H1 (cell line): ENCODE measurements at regions not wholly inside any gene's neighbourhood (a gene's known extent, or its start where the extent isn't known, plus 50 kb on each side); places are given as distances from the start of the nearest gene placed in this dataset.

Experiments
- CTCF ChIA-PET: fragments of 300-600 bp; sonication (Branson Sonifier 250); formaldehyde crosslinking; loops from one replicate; lab custom pipeline; 2021; ENCODE audit not compliant: partially characterized antibody; lab: Charles Lee
- POLR2A ChIA-PET: fragments of 300-600 bp; sonication (Branson Sonifier 250); formaldehyde crosslinking; loops from one replicate; lab custom pipeline; 2021; ENCODE audit warnings: inconsistent platforms; ENCODE audit not compliant: partially characterized antibody; lab: Charles Lee
- DNase-seq, 2 experiments: peaks; one replicate each; pipeline versions ENCODE4 v3.0.0 to v3.0.0-alpha.2; 2010 to 2022; ENCODE audit warnings: low spot score in 2 of 2, low read depth in 1 of 2, mixed read lengths in 1 of 2
- FAIRE-seq: peaks from 2 replicates; lab custom pipeline; 2011; peaks lifted over from hg19 to GRCh38; lab: Jason Lieb, UNC
- H2AFZ ChIP-seq: 2 replicates; pipeline ENCODE4 v1.8.1; 2012; ENCODE audit warnings: low read length, inconsistent platforms
- H2AK5ac ChIP-seq: 2 replicates; pipeline ENCODE4 v1.6.1; 2013; ENCODE audit warnings: low read depth, low read length
- H2BK120ac ChIP-seq: replicated peaks from 2 replicates; pipeline ENCODE3; 2013; ENCODE audit warnings: low read depth, low read length, inconsistent platforms
- H2BK12ac ChIP-seq: 2 replicates; pipeline ENCODE4 v1.6.1; 2013; ENCODE audit warnings: low read depth, low read length
- H2BK15ac ChIP-seq: 2 replicates; pipeline ENCODE4 v1.6.1; 2013; ENCODE audit warnings: low read length
- H2BK20ac ChIP-seq: 2 replicates; pipeline ENCODE4 v1.6.1; 2013; ENCODE audit warnings: low read length
- H2BK5ac ChIP-seq: 2 replicates; pipeline ENCODE4 v1.6.1; 2013; ENCODE audit warnings: low read depth, low read length
- H3K14ac ChIP-seq: 2 replicates; pipeline ENCODE4 v1.6.1; 2013; ENCODE audit warnings: inconsistent platforms; ENCODE audit not compliant: insufficient read length
- H3K18ac ChIP-seq: 2 replicates; pipeline ENCODE4 v1.6.1; 2013; ENCODE audit warnings: low read length; ENCODE audit errors: extremely low read depth
- H3K23ac ChIP-seq: 2 replicates; pipeline ENCODE4 v1.6.1; 2013; ENCODE audit warnings: inconsistent platforms; ENCODE audit not compliant: insufficient read length
- H3K23me2 ChIP-seq: 2 replicates; pipeline ENCODE4 v1.6.1; 2013; ENCODE audit warnings: low read depth, low read length
- H3K27ac ChIP-seq: 2 replicates; pipeline ENCODE4 v1.6.1; 2011; ENCODE audit warnings: low read depth, low read length, inconsistent platforms
- H3K27me3 ChIP-seq, 4 experiments: replicated peaks in 1 of 4; 1 replicate in 1 of 4; 2 replicates in 3 of 4; pipeline versions ENCODE4 v1.6.1 to v1.8.1; 2011 to 2013; ENCODE audit warnings: low read length in 3 of 4, mild to moderate bottlenecking in 3 of 4, inconsistent platforms in 2 of 4, mixed read lengths in 2 of 4, moderate library complexity in 1 of 4; ENCODE audit not compliant: control insufficient read depth in 3 of 4, insufficient read depth in 3 of 4; ENCODE audit errors: extremely low read depth in 1 of 4
- H3K36me3 ChIP-seq, 4 experiments: 2 replicates each; pipeline versions ENCODE4 v1.6.1 to v1.8.1; 2011 to 2013; ENCODE audit warnings: mild to moderate bottlenecking in 4 of 4, low read length in 3 of 4, moderate library complexity in 2 of 4, control low read depth in 1 of 4, inconsistent platforms in 1 of 4; ENCODE audit not compliant: insufficient read depth in 4 of 4, control insufficient read depth in 2 of 4
- H3K4ac ChIP-seq: replicated peaks from 2 replicates; pipeline ENCODE3; 2013; ENCODE audit warnings: low read length, low read depth, mixed read lengths, inconsistent platforms; ENCODE audit not compliant: insufficient read length
- H3K4me1 ChIP-seq, 4 experiments: replicated peaks in 1 of 4; 1 replicate in 1 of 4; 2 replicates in 3 of 4; pipeline versions ENCODE4 v1.6.1 to v1.8.1; 2011 to 2013; ENCODE audit warnings: low read length in 3 of 4, inconsistent platforms in 2 of 4, mixed read lengths in 1 of 4; ENCODE audit not compliant: insufficient read depth in 4 of 4, control insufficient read depth in 3 of 4
- H3K4me2 ChIP-seq, 2 experiments: 2 replicates each; pipeline versions ENCODE4 v1.6.1 to v1.8.1; 2011 to 2013; ENCODE audit warnings: low read depth in 2 of 2, low read length in 2 of 2, control low read depth in 1 of 2, inconsistent platforms in 1 of 2, mild to moderate bottlenecking in 1 of 2; ENCODE audit not compliant: insufficient read depth in 1 of 2
- H3K4me3 ChIP-seq, 4 experiments: fragments of 200-600, 300-600 bp in 1 of 4; sonication (generic), shearing (Covaris generic), sonication (Bioruptor Twin) in 1 of 4; 2 replicates each; pipeline versions ENCODE4 v1.5.1 to v1.8.1; 2011 to 2016; ENCODE audit warnings: low read length in 4 of 4, low read depth in 3 of 4, control low read depth in 2 of 4, inconsistent platforms in 2 of 4, mild to moderate bottlenecking in 2 of 4, mixed read lengths in 1 of 4, moderate library complexity in 1 of 4; ENCODE audit not compliant: insufficient read depth in 2 of 4; ENCODE audit errors: extremely low read depth in 1 of 4
- H3K56ac ChIP-seq: replicated peaks from 2 replicates; pipeline ENCODE3; 2013; ENCODE audit warnings: low read depth, mild to moderate bottlenecking, mixed read lengths, low read length, inconsistent platforms; ENCODE audit not compliant: insufficient read length
- H3K79me1 ChIP-seq: 2 replicates; pipeline ENCODE4 v1.6.1; 2013; ENCODE audit warnings: low read depth, low read length, control low read depth
- H3K79me2 ChIP-seq, 2 experiments: 2 replicates each; pipeline versions ENCODE4 v1.6.1 to v1.8.1; 2012 to 2013; ENCODE audit warnings: low read length in 2 of 2, mild to moderate bottlenecking in 2 of 2, inconsistent platforms in 1 of 2; ENCODE audit not compliant: insufficient read depth in 2 of 2, control insufficient read depth in 1 of 2
- H3K9ac ChIP-seq, 4 experiments: replicated peaks in 1 of 4; 1 replicate in 1 of 4; 2 replicates in 3 of 4; pipeline versions ENCODE4 v1.6.1 to v1.8.1; 2011 to 2013; ENCODE audit warnings: low read depth in 3 of 4, low read length in 3 of 4, control low read depth in 2 of 4, mild to moderate bottlenecking in 2 of 4, moderate library complexity in 2 of 4, inconsistent platforms in 1 of 4; ENCODE audit errors: extremely low read depth in 1 of 4
- H3K9me3 ChIP-seq, 2 experiments: 2 replicates each; pipeline versions ENCODE4 v1.6.1 to v1.8.1; 2012 to 2013; ENCODE audit warnings: mild to moderate bottlenecking in 2 of 2, moderate library complexity in 2 of 2, control low read depth in 1 of 2, inconsistent platforms in 1 of 2, low read depth in 1 of 2, low read length in 1 of 2, mixed read lengths in 1 of 2; ENCODE audit not compliant: insufficient read depth in 2 of 2
- H4K20me1 ChIP-seq, 2 experiments: replicated peaks in 1 of 2; 2 replicates each; pipeline versions ENCODE3 to v1.8.1; 2011 to 2013; ENCODE audit warnings: inconsistent platforms in 2 of 2, low read length in 2 of 2, mild to moderate bottlenecking in 1 of 2; ENCODE audit not compliant: insufficient read depth in 2 of 2, control insufficient read depth in 1 of 2
- H4K5ac ChIP-seq: 2 replicates; pipeline ENCODE4 v1.6.1; 2013; ENCODE audit warnings: low read length, low read depth, mixed read lengths, inconsistent platforms; ENCODE audit not compliant: insufficient read length
- H4K8ac ChIP-seq: 2 replicates; pipeline ENCODE4 v1.8.0; 2013; ENCODE audit warnings: mild to moderate bottlenecking, moderate library complexity, low read length, inconsistent platforms; ENCODE audit not compliant: insufficient read depth; ENCODE audit errors: extremely low read depth
- H4K91ac ChIP-seq: replicated peaks from 2 replicates; pipeline ENCODE3; 2013; ENCODE audit warnings: low read length, mixed read lengths, inconsistent platforms; ENCODE audit not compliant: insufficient read length
- ATF3 ChIP-seq: IDR thresholded peaks from 2 replicates; pipeline ENCODE4 v1.6.1; 2011; ENCODE audit warnings: low read depth, mild to moderate bottlenecking, low read length; ENCODE audit not compliant: insufficient read depth
- CEBPB ChIP-seq: IDR thresholded peaks from 2 replicates; pipeline ENCODE4 v1.6.1; 2012; ENCODE audit warnings: low read depth, low read length
- CREB1 ChIP-seq: IDR thresholded peaks from 2 replicates; pipeline ENCODE4 v1.6.1; 2012; ENCODE audit warnings: inconsistent platforms
- CTBP2 ChIP-seq: IDR thresholded peaks from 2 replicates; pipeline ENCODE4 v1.7.0; 2011; ENCODE audit warnings: borderline replicate concordance, mild to moderate bottlenecking, moderate library complexity, mixed read lengths, low read length; ENCODE audit not compliant: insufficient read depth, insufficient read length
- EGR1 ChIP-seq: IDR thresholded peaks from 2 replicates; pipeline ENCODE4 v1.6.1; 2011; ENCODE audit warnings: low read depth, low read length, borderline replicate concordance
- POLR2A ChIP-seq, 2 experiments: IDR thresholded peaks; 1 replicate in 1 of 2; 2 replicates in 1 of 2; pipeline ENCODE4 v1.6.1; 2011; ENCODE audit warnings: low read depth in 2 of 2, low read length in 2 of 2, mild to moderate bottlenecking in 2 of 2; ENCODE audit errors: control extremely low read depth in 1 of 2
- RNF2 ChIP-seq: fragments of 200-900, 300-1000 bp; sonication (generic); IDR thresholded peaks from 2 replicates; pipeline ENCODE4 v1.7.1; 2016; ENCODE audit warnings: borderline replicate concordance, low read depth, mild to moderate bottlenecking, antibody characterized with exemption, low read length; ENCODE audit not compliant: poor library complexity, severe bottlenecking; ENCODE audit errors: missing control alignments
- RXRA ChIP-seq: IDR thresholded peaks from 2 replicates; pipeline ENCODE4 v1.6.1; 2011; ENCODE audit warnings: low read depth, mild to moderate bottlenecking, low read length, moderate library complexity; ENCODE audit not compliant: insufficient read depth
- SAP30 ChIP-seq: fragments of 300-600 bp; sonication (generic); IDR thresholded peaks from 2 replicates; pipeline ENCODE4 v1.7.1; 2012; ENCODE audit warnings: low read length, moderate library complexity, mild to moderate bottlenecking, inconsistent platforms; ENCODE audit not compliant: insufficient read depth, insufficient replicate concordance
- SUZ12 ChIP-seq: fragments of 200-600 bp; sonication (generic); IDR thresholded peaks from 2 replicates; pipeline ENCODE4 v1.6.1; 2012; ENCODE audit warnings: mild to moderate bottlenecking, inconsistent platforms, low read length, moderate library complexity, mixed read lengths
- TAF1 ChIP-seq: IDR thresholded peaks from 2 replicates; pipeline ENCODE4 v1.6.1; 2011; ENCODE audit warnings: mild to moderate bottlenecking, low read depth, low read length
- TCF12 ChIP-seq: IDR thresholded peaks from 2 replicates; pipeline ENCODE4 v1.6.1; 2011; ENCODE audit warnings: low read depth, mild to moderate bottlenecking, low read length
- ZNF274 ChIP-seq: IDR thresholded peaks from 2 replicates; pipeline ENCODE4 v1.7.0; 2012; ENCODE audit warnings: low read length, borderline replicate concordance; ENCODE audit errors: extremely low read depth
- WGBS, 2 experiments: shearing (Covaris generic) in 1 of 2; methylation state at CpG; one replicate each; pipeline versions ENCODE4 v1.1.6 to v1.1.7; 2013 to 2015; ENCODE audit warnings: low lambda C conversion rate in 2 of 2, mixed read lengths in 2 of 2, inconsistent platforms in 1 of 2, low coverage in 1 of 2, missing lambda C conversion rate in 1 of 2; ENCODE audit not compliant: insufficient replicate concordance in 2 of 2, insufficient coverage in 1 of 2, insufficient read length in 1 of 2; ENCODE audit errors: extremely low coverage in 1 of 2, missing lambda C conversion rate in 1 of 2; 5-methylcytosine and 5-hydroxymethylcytosine counted together

GRCh38 chr12:33283054-33283453, 156.6 kb downstream of the SYT10 start:
- H3K56ac ChIP-seq, result no peak overlapping the region
- no peak overlapping the region for H3K23ac ChIP-seq
- no peak overlapping the region for H4K91ac ChIP-seq
- H2AFZ ChIP-seq, result no peak overlapping the region
- CTCF ChIA-PET, result interaction anchor here (0.7 kb wide), 1 partner anchor 21 kb away, joined by 3 read pairs; no protein-coding TSS in a partner anchor
- no peak overlapping the region for H4K8ac ChIP-seq
- H2BK12ac ChIP-seq, result no peak overlapping the region
- no peaks in the 10 kb centered on the region for H3K27me3 ChIP-seq
- no peak overlapping the region for H4K5ac ChIP-seq
- H2BK15ac ChIP-seq, result no peak overlapping the region
- no peak overlapping the region for H3K4me2 ChIP-seq
- FAIRE-seq, result no peak
- H2BK20ac ChIP-seq, result no peak overlapping the region
- H3K18ac ChIP-seq, result no peak overlapping the region
- no peak overlapping the region for H2BK5ac ChIP-seq
- peaks cover 14 to 26% of the 10 kb centered on the region in 2 experiments; a peak in 2 of 4 replicates for H3K9me3 ChIP-seq
- no peaks in the 10 kb centered on the region for H4K20me1 ChIP-seq
- no peaks in the 10 kb centered on the region for H3K23me2 ChIP-seq
- H3K4me1 ChIP-seq, result no peaks in the 10 kb centered on the region
- no peak overlapping the region for H3K27ac ChIP-seq
- POLR2A ChIA-PET, result no interaction called here
- no peak for TF ChIP-seq CREB1
- TF ChIP-seq SAP30, result no peak
- no peak for TF ChIP-seq RXRA
- no peak for TF ChIP-seq EGR1
- no peak for TF ChIP-seq CEBPB
- TF ChIP-seq TAF1, result no peak
- TF ChIP-seq POLR2A (IDR thresholded peaks at IDR 0.05; ENCODE audit: control extremely low read depth in 1 of 2, low read depth in 2 of 2, low read length in 2 of 2), result no peak
- TF ChIP-seq TCF12, result no peak
- TF ChIP-seq ATF3, result no peak
- no peak for TF ChIP-seq CTBP2
- no peak for TF ChIP-seq SUZ12
- TF ChIP-seq RNF2, result no peak
- TF ChIP-seq ZNF274, result no peak
- no peak overlapping the region for H3K4ac ChIP-seq
- no peaks in the 10 kb centered on the region for H3K79me2 ChIP-seq
- H3K9ac ChIP-seq, result no peak overlapping the region
- no peaks in the 10 kb centered on the region for H3K79me1 ChIP-seq
- H3K36me3 ChIP-seq, result peaks cover 0 to 2% (median 0%) of the 10 kb centered on the region in 4 experiments; a peak in 1 of 8 replicates
- H3K14ac ChIP-seq, result no peak overlapping the region
- WGBS, 2 experiments, result 88% methylated on average over 1 of the region's 1 CpG; no CpG with 5 or more reads in 1 of the 2 experiments
- no peak overlapping the region for H3K4me3 ChIP-seq
- no peak overlapping the region for H2AK5ac ChIP-seq
- DNase-seq, result no peak
- no peak overlapping the region for H2BK120ac ChIP-seq
